Fibroblast of lung (primary cell): ENCODE measurements at regions not wholly inside any gene's neighbourhood (a gene's known extent, or its start where the extent isn't known, plus 50 kb on each side); places are given as distances from the start of the nearest gene placed in this dataset.

ENCODE experiments used
- DNase-seq, 2 donors: peaks; one replicate each; pipeline versions ENCODE4 v3.0.0 to v3.0.0-alpha.2; 2010; ENCODE audit warnings: low read depth in 2 of 2
- H2AFZ ChIP-seq: 2 replicates; pipeline ENCODE4 v1.5.1; 2012; ENCODE audit warnings: low read length, control low read depth, inconsistent platforms
- H3K27ac ChIP-seq: 2 replicates; pipeline ENCODE4 v1.5.1; 2011; ENCODE audit warnings: low read length, control low read depth; ENCODE audit not compliant: insufficient read depth
- H3K27me3 ChIP-seq: 2 replicates; pipeline ENCODE4 v1.5.1; 2011; ENCODE audit warnings: mild to moderate bottlenecking, low read length; ENCODE audit not compliant: control insufficient read depth, insufficient read depth
- H3K36me3 ChIP-seq: 2 replicates; pipeline ENCODE4 v1.5.1; 2011; ENCODE audit warnings: low read length; ENCODE audit not compliant: control insufficient read depth, insufficient read depth
- H3K4me1 ChIP-seq: 2 replicates; pipeline ENCODE4 v1.5.1; 2011; ENCODE audit warnings: low read length; ENCODE audit not compliant: control insufficient read depth, insufficient read depth; ENCODE audit errors: extremely low read depth
- H3K4me2 ChIP-seq: 2 replicates; pipeline ENCODE4 v1.5.1; 2011; ENCODE audit warnings: low read length, control low read depth; ENCODE audit not compliant: insufficient read depth; ENCODE audit errors: extremely low read depth
- H3K4me3 ChIP-seq, 4 experiments: fragments of 200-600 bp in 1 of 4; sonication (generic) in 1 of 4; replicated peaks in 1 of 4; 2 replicates each; pipeline ENCODE4 v1.5.1; 2011 to 2016; ENCODE audit warnings: low read length in 4 of 4, low read depth in 3 of 4, mild to moderate bottlenecking in 3 of 4, control low read depth in 2 of 4, inconsistent platforms in 1 of 4, mixed read lengths in 1 of 4; ENCODE audit not compliant: insufficient read depth in 1 of 4; ENCODE audit errors: control extremely low read depth in 1 of 4
- H3K79me2 ChIP-seq: 2 replicates; pipeline ENCODE4 v1.5.1; 2012; ENCODE audit warnings: mild to moderate bottlenecking, low read length, inconsistent platforms; ENCODE audit not compliant: control insufficient read depth, insufficient read depth
- H3K9ac ChIP-seq: 2 replicates; pipeline ENCODE4 v1.5.1; 2011; ENCODE audit warnings: mild to moderate bottlenecking, low read length, control low read depth; ENCODE audit not compliant: insufficient read depth
- H3K9me3 ChIP-seq: 2 replicates; pipeline ENCODE4 v1.5.1; 2012; ENCODE audit warnings: low read depth, low read length; ENCODE audit not compliant: control insufficient read depth, insufficient read depth
- H4K20me1 ChIP-seq: 2 replicates; pipeline ENCODE4 v1.5.1; 2011; ENCODE audit warnings: low read length; ENCODE audit not compliant: control insufficient read depth, insufficient read depth; ENCODE audit errors: extremely low read depth
- EZH2 ChIP-seq: IDR thresholded peaks from 2 replicates; pipeline ENCODE4 v1.5.1; 2012; ENCODE audit warnings: low read length, control low read depth, mild to moderate bottlenecking; ENCODE audit errors: missing control alignments
- TF ChIP-seq, protein P1 (sequence below), 2 donors: IDR thresholded peaks in 1 of 2; conservative IDR thresholded peaks in 1 of 2; 1 replicate in 1 of 2; 2 replicates in 1 of 2; pipeline ENCODE4 v1.5.1; 2011 to 2012; ENCODE audit warnings: low read length in 2 of 2, control low read depth in 1 of 2, inconsistent platforms in 1 of 2, low read depth in 1 of 2, mild to moderate bottlenecking in 1 of 2

DNA sequence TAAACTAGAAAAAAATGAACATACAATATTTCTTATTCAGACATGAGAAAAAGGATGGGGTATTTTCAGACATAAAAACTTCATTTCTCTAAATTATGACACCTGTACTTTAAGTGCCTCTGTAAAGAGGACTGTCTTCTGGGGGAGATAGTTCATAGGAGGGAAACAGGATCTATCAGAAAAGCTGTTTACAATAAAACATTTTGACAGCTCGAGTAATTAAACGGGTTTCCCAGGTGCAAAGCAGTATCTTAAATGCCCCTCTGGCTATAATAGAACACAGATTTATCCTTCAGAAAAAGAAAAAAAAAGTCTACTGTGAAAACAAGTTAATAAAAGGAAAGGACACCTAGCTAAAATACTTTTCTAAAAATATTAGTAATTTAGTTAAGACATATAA is 311.4 kb upstream of the UBE2E3 start:
- H3K4me1 ChIP-seq, result no peaks in the 10 kb centered on the region
- H3K9ac ChIP-seq, result no peak overlapping the region
- H3K4me3 ChIP-seq, result no peak overlapping the region
- no peaks in the 10 kb centered on the region for H4K20me1 ChIP-seq
- H3K27ac ChIP-seq, result no peak overlapping the region
- H3K36me3 ChIP-seq, result no peaks in the 10 kb centered on the region
- TF ChIP-seq EZH2, result no peak
- TF ChIP-seq, protein P1, sequence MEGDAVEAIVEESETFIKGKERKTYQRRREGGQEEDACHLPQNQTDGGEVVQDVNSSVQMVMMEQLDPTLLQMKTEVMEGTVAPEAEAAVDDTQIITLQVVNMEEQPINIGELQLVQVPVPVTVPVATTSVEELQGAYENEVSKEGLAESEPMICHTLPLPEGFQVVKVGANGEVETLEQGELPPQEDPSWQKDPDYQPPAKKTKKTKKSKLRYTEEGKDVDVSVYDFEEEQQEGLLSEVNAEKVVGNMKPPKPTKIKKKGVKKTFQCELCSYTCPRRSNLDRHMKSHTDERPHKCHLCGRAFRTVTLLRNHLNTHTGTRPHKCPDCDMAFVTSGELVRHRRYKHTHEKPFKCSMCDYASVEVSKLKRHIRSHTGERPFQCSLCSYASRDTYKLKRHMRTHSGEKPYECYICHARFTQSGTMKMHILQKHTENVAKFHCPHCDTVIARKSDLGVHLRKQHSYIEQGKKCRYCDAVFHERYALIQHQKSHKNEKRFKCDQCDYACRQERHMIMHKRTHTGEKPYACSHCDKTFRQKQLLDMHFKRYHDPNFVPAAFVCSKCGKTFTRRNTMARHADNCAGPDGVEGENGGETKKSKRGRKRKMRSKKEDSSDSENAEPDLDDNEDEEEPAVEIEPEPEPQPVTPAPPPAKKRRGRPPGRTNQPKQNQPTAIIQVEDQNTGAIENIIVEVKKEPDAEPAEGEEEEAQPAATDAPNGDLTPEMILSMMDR (conservative IDR thresholded peaks at IDR 0.05 in 1 of 2, IDR thresholded peaks at IDR 0.05 in 1 of 2; ENCODE audit: low read depth in 1 of 2, low read length in 2 of 2), result no peak
- H3K27me3 ChIP-seq, result no peaks in the 10 kb centered on the region
- H2AFZ ChIP-seq, result no peak overlapping the region
- no peak overlapping the region for H3K4me2 ChIP-seq
- DNase-seq, result no peak
- no peaks in the 10 kb centered on the region for H3K9me3 ChIP-seq
- no peaks in the 10 kb centered on the region for H3K79me2 ChIP-seq

DNA sequence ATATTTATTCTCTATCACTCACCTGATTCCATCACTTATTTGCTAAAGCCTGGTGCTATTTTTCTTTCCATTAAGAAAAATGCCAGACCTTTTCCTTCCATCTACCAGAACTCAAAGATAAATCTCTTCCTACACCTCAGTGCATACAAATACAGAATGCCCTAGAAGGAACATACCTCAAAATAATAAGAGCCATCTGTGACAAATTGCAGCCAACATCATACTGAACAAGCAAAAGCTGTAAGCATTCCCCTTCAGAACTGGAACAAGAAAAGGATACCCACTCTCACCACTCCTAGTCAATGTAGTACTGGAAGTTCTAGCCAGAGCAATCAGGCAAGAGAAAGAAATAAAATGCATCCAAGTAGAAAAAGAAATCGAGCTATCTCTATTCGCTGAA is 315.9 kb upstream of the UBE2E3 start:
- Histone ChIP-seq H3K4me2 (no peak overlapping the region), H3K79me2 (no peaks in the 10 kb centered on the region), H3K9me3 (no peaks in the 10 kb centered on the region), H2AFZ (no peak overlapping the region), H3K9ac (no peak overlapping the region), H3K4me1 (peaks cover 2% of the 10 kb centered on the region), H4K20me1 (no peaks in the 10 kb centered on the region), H3K36me3 (no peaks in the 10 kb centered on the region), H3K27me3 (no peaks in the 10 kb centered on the region), H3K4me3 (no peak overlapping the region), H3K27ac (no peak overlapping the region)
- TF ChIP-seq EZH2, result no peak
- TF ChIP-seq, protein P1 (conservative IDR thresholded peaks at IDR 0.05 in 1 of 2, IDR thresholded peaks at IDR 0.05 in 1 of 2; ENCODE audit: low read depth in 1 of 2, low read length in 2 of 2), result no peak
- DNase-seq, result no peak

DNA sequence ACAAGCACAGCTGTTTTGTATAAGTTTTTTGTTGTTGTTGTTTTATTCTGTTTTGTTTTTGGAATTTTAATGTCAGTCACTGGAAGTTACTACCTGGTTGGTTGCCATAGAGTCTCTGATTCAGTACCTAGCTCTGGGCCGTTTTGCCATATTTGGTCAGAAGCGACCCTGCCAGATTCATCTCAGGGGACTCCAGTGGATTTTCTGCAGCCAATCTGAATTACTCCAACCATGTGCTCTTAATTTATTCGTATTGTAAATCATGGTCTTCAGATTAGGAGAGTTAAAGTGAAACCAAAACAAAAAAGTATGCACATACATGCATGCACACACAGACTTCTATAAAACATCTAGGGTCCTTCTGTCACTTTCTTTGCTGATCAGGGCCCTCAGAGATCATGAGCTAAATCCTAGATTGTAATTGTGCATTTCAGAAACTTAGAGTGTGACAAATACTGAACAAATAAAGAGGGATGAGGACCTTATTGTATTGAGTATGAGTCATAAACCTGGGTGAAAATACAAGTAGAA is 317.4 kb upstream of the UBE2E3 start:
- Histone ChIP-seq H3K9me3 (no peaks in the 10 kb centered on the region), H3K27ac (no peak overlapping the region), H3K9ac (no peak overlapping the region), H3K4me2 (peak overlapping the region; percentile 58), H3K4me1 (peaks cover 2% of the 10 kb centered on the region), H3K36me3 (no peaks in the 10 kb centered on the region), H3K4me3 (peak overlapping the region in 2 of 4 experiments; percentile 1 to 13), H4K20me1 (no peaks in the 10 kb centered on the region), H2AFZ (peak overlapping the region; percentile 29), H3K79me2 (no peaks in the 10 kb centered on the region), H3K27me3 (no peaks in the 10 kb centered on the region)
- TF ChIP-seq EZH2, result no peak
- TF ChIP-seq, protein P1 (conservative IDR thresholded peaks at IDR 0.05 in 1 of 2, IDR thresholded peaks at IDR 0.05 in 1 of 2; ENCODE audit: low read depth in 1 of 2, low read length in 2 of 2), result no peak
- DNase-seq, result peak in 1 of 2 donors; percentile 27
